Stimulated activated memory B cell treated with anti-CD40 and anti-IgM and Interleukin-4, amounts not matched to agents 10 μg/mL and 1 μg/mL and 100 μg/mL, for 72 hours (primary cell): ENCODE measurements at regions not wholly inside any gene's neighbourhood (a gene's known extent, or its start where the extent isn't known, plus 50 kb on each side); places are given as distances from the start of the nearest gene placed in this dataset.

ENCODE experiments used
- ATAC-seq: fragments of 150-1000 bp; cut with Tn5 transposase; 2 replicates; pipeline ENCODE4 v1.10.0; 2021
- H3K27ac Mint-ChIP-seq: one replicate; pipeline ENCODE4 v1.8.0; 2022; ENCODE audit warnings: mild to moderate bottlenecking, mixed read lengths
- H3K27me3 Mint-ChIP-seq: one replicate; pipeline ENCODE4 v1.8.0; 2022; ENCODE audit warnings: mixed read lengths
- H3K36me3 Mint-ChIP-seq: one replicate; pipeline ENCODE4 v1.8.0; 2022; ENCODE audit warnings: mixed read lengths
- H3K4me1 Mint-ChIP-seq: one replicate; pipeline ENCODE4 v1.8.0; 2022; ENCODE audit warnings: mixed read lengths
- H3K4me3 Mint-ChIP-seq: one replicate; pipeline ENCODE4 v1.8.0; 2022; ENCODE audit warnings: mild to moderate bottlenecking, moderate library complexity, mixed read lengths
- H3K9me3 Mint-ChIP-seq: one replicate; pipeline ENCODE4 v1.8.0; 2022; ENCODE audit warnings: mixed read lengths

DNA sequence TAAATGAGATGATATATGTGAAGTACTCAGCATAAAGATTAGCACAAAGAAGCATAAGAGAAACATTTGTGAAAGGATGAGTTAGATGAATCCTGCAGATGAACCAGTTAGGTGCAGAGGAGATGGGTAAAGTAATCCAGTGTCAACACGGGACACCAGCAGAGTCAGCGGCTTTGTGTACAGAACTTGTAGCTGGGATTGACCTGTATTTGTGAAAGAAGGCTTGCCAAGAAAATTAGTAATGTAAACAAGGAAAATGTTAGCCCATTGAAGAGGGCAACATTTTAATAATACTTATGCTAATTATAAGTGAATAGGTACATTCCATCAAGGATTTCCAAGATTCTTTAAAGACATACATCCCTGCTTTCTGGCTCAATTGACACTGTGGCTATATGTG, 255.7 kb downstream of the PTEN start:
- H3K4me3 Mint-ChIP-seq, result no peak overlapping the region
- H3K27ac Mint-ChIP-seq, result no peak overlapping the region
- peaks cover 17% of the 10 kb centered on the region for H3K4me1 Mint-ChIP-seq
- H3K9me3 Mint-ChIP-seq, result no peaks in the 10 kb centered on the region
- ATAC-seq, result no peak
- no peaks in the 10 kb centered on the region for H3K36me3 Mint-ChIP-seq
- no peaks in the 10 kb centered on the region for H3K27me3 Mint-ChIP-seq

DNA sequence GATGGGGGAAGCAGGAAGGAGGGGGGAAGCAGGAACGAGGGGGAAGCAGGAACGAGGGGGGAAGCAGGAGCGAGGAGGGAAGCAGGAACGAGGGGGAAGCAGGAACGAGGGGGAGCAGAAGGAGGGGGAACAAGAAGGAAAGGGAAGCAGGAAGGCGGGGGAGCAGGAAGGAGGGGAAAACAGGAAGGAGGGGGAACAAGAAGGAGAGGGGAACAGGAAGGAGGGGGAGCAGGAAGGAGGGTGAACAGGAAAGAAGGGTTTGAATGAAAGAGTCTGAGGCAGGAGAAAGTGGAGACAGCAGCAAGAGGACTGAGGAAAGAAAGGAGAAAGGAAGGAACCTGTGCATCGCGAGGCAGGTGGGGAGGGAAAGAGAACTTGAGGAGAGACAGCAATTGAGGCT, 256.6 kb downstream of the PTEN start:
- no peak for ATAC-seq
- no peak overlapping the region for H3K4me3 Mint-ChIP-seq
- H3K9me3 Mint-ChIP-seq, result no peaks in the 10 kb centered on the region
- no peak overlapping the region for H3K27ac Mint-ChIP-seq
- peaks cover 17% of the 10 kb centered on the region for H3K4me1 Mint-ChIP-seq
- no peaks in the 10 kb centered on the region for H3K36me3 Mint-ChIP-seq
- H3K27me3 Mint-ChIP-seq, result no peaks in the 10 kb centered on the region

- Mint-ChIP-seq H3K27ac (no peak overlapping the region), H3K4me3 (peak overlapping the region; percentile 40), H3K36me3 (no peaks in the 10 kb centered on the region), H3K9me3 (no peaks in the 10 kb centered on the region), H3K27me3 (no peaks in the 10 kb centered on the region), H3K4me1 (peaks cover 17% of the 10 kb centered on the region)
- no peak for ATAC-seq
These were observed 257.3 kb downstream of the PTEN start for GRCh38 chr10:88120599-88121333.

DNA sequence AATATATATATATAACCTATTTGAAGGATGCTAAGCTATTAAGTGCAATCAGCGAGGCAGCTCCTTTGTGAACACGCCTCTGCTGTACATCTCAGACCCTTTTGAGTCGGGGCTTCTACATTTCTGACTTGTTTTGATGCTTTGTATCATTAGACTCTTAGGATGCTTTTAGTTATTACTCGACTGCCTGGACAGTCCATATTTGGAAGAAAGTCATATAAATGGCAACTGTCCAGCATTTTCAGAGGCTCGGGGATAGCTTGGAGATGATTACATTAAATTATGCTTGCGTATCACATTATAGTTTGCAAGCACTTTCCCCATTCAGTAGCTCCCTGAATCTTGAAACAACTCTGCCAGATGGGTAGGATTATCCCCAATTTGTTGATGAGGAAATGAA, 257.9 kb downstream of the PTEN start:
- Mint-ChIP-seq H3K9me3 (no peaks in the 10 kb centered on the region), H3K27me3 (no peaks in the 10 kb centered on the region), H3K36me3 (no peaks in the 10 kb centered on the region), H3K4me1 (peaks cover 17% of the 10 kb centered on the region), H3K4me3 (no peak overlapping the region), H3K27ac (no peak overlapping the region)
- no peak for ATAC-seq

DNA sequence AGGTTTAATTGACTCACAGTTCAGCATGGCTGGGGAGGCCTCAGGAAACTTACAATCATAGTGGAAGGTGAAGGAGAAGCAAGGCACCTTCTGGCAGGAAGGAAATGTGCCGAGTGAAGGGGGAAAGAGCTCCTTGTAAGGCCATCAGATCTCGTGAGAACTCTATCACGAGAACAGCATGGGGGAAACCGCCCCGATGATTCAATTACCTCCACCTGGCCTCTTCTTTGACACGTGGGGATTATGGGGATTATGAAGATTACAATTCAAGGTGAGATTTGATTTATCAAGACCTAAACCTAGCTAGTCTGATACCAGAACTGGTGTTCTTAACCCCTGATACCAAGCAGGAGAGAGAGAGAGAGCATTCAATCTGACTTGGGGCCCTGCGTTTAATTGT, 258.7 kb downstream of the PTEN start:
- Mint-ChIP-seq H3K27me3 (no peaks in the 10 kb centered on the region), H3K4me3 (no peak overlapping the region), H3K9me3 (no peaks in the 10 kb centered on the region), H3K36me3 (no peaks in the 10 kb centered on the region), H3K27ac (no peak overlapping the region), H3K4me1 (peaks cover 17% of the 10 kb centered on the region)
- ATAC-seq, result no peak

DNA sequence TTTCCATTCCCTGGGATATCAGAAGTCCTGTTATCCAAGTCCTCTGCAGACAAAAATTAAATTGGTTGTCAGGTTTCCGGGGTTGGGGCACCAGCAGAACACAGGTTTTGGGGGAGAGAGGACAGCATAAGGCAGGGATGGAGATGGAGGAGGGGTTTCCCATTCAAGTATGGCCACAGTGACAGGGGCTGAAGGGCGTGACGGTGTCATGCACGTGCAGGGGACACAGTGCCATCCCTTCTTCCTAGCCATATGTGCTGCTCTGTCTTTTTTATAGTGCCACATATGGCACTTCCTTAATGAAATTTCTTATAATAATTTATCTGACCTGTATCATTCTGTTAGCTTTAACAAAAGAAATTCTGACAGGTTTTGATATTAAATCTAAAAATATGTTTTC, 259.2 kb downstream of the PTEN start:
- H3K27me3 Mint-ChIP-seq, result no peaks in the 10 kb centered on the region
- no peak for ATAC-seq
- no peak overlapping the region for H3K4me3 Mint-ChIP-seq
- H3K9me3 Mint-ChIP-seq, result no peaks in the 10 kb centered on the region
- H3K4me1 Mint-ChIP-seq, result peaks cover 17% of the 10 kb centered on the region
- H3K27ac Mint-ChIP-seq, result no peak overlapping the region
- H3K36me3 Mint-ChIP-seq, result no peaks in the 10 kb centered on the region

DNA sequence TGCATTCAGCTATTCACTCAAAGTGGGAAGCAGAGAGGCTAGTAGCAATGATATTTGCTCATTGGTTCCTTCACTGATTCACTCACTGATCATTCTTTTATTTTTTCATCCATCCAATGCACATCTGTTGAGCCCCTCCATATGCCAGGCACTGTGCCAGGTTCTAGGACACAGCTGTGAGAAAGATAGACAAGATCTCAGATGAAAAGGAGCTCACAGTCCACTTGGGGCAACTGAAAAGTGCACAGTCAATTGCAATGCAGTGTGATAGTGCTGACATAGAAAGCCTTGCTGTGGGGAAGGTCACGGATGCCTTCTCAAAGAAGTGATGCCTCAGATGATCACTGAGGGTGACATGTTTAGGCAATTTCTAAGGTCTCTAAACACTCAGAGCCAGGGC, 262.3 kb downstream of the PTEN start:
- Mint-ChIP-seq H3K9me3 (no peaks in the 10 kb centered on the region), H3K4me3 (no peak overlapping the region), H3K36me3 (no peaks in the 10 kb centered on the region), H3K4me1 (peaks cover 3% of the 10 kb centered on the region), H3K27me3 (no peaks in the 10 kb centered on the region), H3K27ac (no peak overlapping the region)
- no peak for ATAC-seq

DNA sequence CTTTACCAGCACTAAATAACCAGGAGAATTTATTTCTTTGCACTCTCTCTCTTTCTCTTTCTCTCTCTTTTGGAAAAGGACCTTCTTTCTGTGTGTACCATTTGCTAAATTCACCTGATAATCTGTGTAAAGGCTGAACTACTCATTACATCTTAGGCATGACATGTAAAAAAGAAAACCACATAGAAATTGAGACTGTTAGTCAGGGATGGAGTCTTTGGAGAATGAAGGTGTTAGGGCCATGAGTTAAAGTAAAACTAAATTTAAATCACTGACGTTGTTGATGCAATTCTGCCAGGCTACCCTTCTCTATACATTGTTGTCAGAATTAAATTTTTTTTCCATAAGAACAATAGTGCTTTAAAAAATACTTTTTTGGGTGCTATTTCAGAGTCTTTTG, 263.3 kb downstream of the PTEN start:
- no peak for ATAC-seq
- Mint-ChIP-seq H3K27ac (no peak overlapping the region), H3K4me1 (no peaks in the 10 kb centered on the region), H3K9me3 (no peaks in the 10 kb centered on the region), H3K36me3 (no peaks in the 10 kb centered on the region), H3K27me3 (no peaks in the 10 kb centered on the region), H3K4me3 (no peak overlapping the region)

GRCh38 chr10:88127269-88127668, 263.8 kb downstream of the PTEN start:
- H3K4me1 Mint-ChIP-seq, result no peaks in the 10 kb centered on the region
- no peak for ATAC-seq
- no peaks in the 10 kb centered on the region for H3K27me3 Mint-ChIP-seq
- no peak overlapping the region for H3K27ac Mint-ChIP-seq
- no peaks in the 10 kb centered on the region for H3K36me3 Mint-ChIP-seq
- no peaks in the 10 kb centered on the region for H3K9me3 Mint-ChIP-seq
- no peak overlapping the region for H3K4me3 Mint-ChIP-seq

GRCh38 chr10:88127766-88128165, 264.3 kb downstream of the PTEN start:
- no peak overlapping the region for H3K27ac Mint-ChIP-seq

DNA sequence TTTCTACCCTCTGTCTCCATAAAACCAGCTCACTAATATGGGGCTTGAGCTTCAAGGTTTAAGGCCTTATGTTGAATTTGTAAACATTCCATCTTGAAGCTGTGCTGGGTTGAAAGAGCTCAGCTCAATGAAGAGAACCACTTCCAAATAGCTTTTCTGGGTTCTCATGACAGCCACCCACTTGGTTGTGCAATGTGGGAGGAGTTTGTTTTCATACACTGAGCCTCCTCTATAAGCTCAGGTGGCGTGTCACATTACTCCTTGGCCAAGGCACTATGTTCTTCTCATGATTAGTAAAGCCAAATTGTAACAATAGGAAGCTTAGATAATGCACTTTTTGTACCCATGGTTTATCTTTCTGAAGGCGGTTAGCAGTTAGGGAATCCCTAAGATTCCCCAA, 265.6 kb downstream of the PTEN start:
- H3K9me3 Mint-ChIP-seq, result no peaks in the 10 kb centered on the region
- no peaks in the 10 kb centered on the region for H3K27me3 Mint-ChIP-seq
- no peak overlapping the region for H3K4me3 Mint-ChIP-seq
- H3K4me1 Mint-ChIP-seq, result no peaks in the 10 kb centered on the region
- H3K27ac Mint-ChIP-seq, result no peak overlapping the region
- ATAC-seq, result no peak
- H3K36me3 Mint-ChIP-seq, result no peaks in the 10 kb centered on the region

More at GRCh38 chr10:88127766-88128165, 264.3 kb downstream of the PTEN start:
- H3K4me3 Mint-ChIP-seq, result no peak overlapping the region
- H3K9me3 Mint-ChIP-seq, result no peaks in the 10 kb centered on the region
- no peak for ATAC-seq
- no peaks in the 10 kb centered on the region for H3K36me3 Mint-ChIP-seq
- no peaks in the 10 kb centered on the region for H3K27me3 Mint-ChIP-seq
- no peaks in the 10 kb centered on the region for H3K4me1 Mint-ChIP-seq

DNA sequence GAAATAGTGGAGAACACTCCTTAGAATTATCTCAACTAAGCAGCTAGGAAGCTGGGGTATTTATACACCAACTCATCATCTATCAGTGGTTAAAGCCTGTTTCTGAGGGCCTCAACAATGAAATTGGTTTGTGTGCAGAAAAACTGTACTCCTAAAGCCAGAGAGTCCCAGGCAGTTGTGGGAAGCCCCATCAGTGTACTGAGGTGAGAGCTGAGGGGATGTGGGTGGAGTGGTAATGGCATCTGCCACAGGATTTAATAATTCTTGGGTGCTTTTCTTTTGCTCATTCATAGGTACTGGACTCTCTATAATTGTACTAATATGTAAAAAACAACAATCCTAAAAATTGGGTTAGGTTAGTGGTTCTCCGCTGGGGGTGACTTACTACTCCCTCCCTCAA, 267.5 kb downstream of the PTEN start:
- Mint-ChIP-seq H3K4me3 (no peak overlapping the region), H3K27ac (no peak overlapping the region), H3K9me3 (peaks cover 4% of the 10 kb centered on the region), H3K4me1 (no peaks in the 10 kb centered on the region), H3K27me3 (no peaks in the 10 kb centered on the region), H3K36me3 (no peaks in the 10 kb centered on the region)
- ATAC-seq, result no peak

GRCh38 chr10:88131511-88132139, 268.2 kb downstream of the PTEN start:
- H3K4me1 Mint-ChIP-seq, result no peaks in the 10 kb centered on the region
- H3K4me3 Mint-ChIP-seq, result no peak overlapping the region
- no peak overlapping the region for H3K27ac Mint-ChIP-seq
- no peaks in the 10 kb centered on the region for H3K36me3 Mint-ChIP-seq
- H3K27me3 Mint-ChIP-seq, result no peaks in the 10 kb centered on the region
- peaks cover 4% of the 10 kb centered on the region for H3K9me3 Mint-ChIP-seq
- ATAC-seq, result no peak

- H3K27ac Mint-ChIP-seq, result no peak overlapping the region
- H3K27me3 Mint-ChIP-seq, result no peaks in the 10 kb centered on the region
- H3K4me1 Mint-ChIP-seq, result peaks cover 19% of the 10 kb centered on the region
- ATAC-seq, result no peak
- peaks cover 4% of the 10 kb centered on the region for H3K9me3 Mint-ChIP-seq
- no peaks in the 10 kb centered on the region for H3K36me3 Mint-ChIP-seq
- H3K4me3 Mint-ChIP-seq, result no peak overlapping the region
These were observed 273.3 kb downstream of the PTEN start for GRCh38 chr10:88136712-88137111.

GRCh38 chr10:88138319-88138848, 275.0 kb downstream of the PTEN start:
- Mint-ChIP-seq H3K27ac (no peak overlapping the region), H3K9me3 (peaks cover 4% of the 10 kb centered on the region), H3K27me3 (no peaks in the 10 kb centered on the region), H3K4me3 (no peak overlapping the region), H3K4me1 (peaks cover 19% of the 10 kb centered on the region), H3K36me3 (no peaks in the 10 kb centered on the region)
- ATAC-seq, result peak; percentile 78
